ENCODE measurements at regions not wholly inside any gene's neighbourhood (a gene's known extent, or its start where the extent isn't known, plus 50 kb on each side); places are given as distances from the start of the nearest gene placed in this dataset.

GRCh38 chr20:22977047-22977785 is 57.9 kb upstream of the SSTR4 start:
- Histone ChIP-seq H3K4ac (ENCODE audit: low read depth, low read length) (no peak overlapping the region), H3K79me1 (ENCODE audit: low read length) (no peaks in the 10 kb centered on the region), H3K27ac (ENCODE audit: low read depth, low read length) (no peak overlapping the region), H2BK12ac (ENCODE audit: low read length) (no peak overlapping the region), H3K9ac (ENCODE audit: low read length) (no peak overlapping the region), H3K18ac (ENCODE audit: low read length) (no peak overlapping the region), H3K14ac (ENCODE audit: low read length) (no peak overlapping the region), H2AFZ (ENCODE audit: insufficient read depth, low read length, poor library complexity) (no peak overlapping the region), H3K4me1 (ENCODE audit: control insufficient read depth in 1 of 2, insufficient read depth in 2 of 2, low read length in 2 of 2) (no peaks in the 10 kb centered on the region), H3K9me3 (ENCODE audit: insufficient read depth, low read depth, low read length) (peaks cover 2% of the 10 kb centered on the region), H3K36me3 (ENCODE audit: control insufficient read depth in 1 of 2, insufficient read depth in 2 of 2, low read length in 2 of 2) (no peaks in the 10 kb centered on the region), H3K23ac (ENCODE audit: low read length) (no peak overlapping the region), H3K4me3 (ENCODE audit: low read depth, low read length) (no peak overlapping the region), H3K4me2 (ENCODE audit: low read length) (no peak overlapping the region), H4K8ac (ENCODE audit: low read depth, low read length) (no peak overlapping the region), H4K12ac (ENCODE audit: low read depth, low read length) (no peak overlapping the region), H4K91ac (ENCODE audit: low read depth, low read length) (no peak overlapping the region), H2AK5ac (ENCODE audit: low read length) (no peak overlapping the region), H2BK5ac (ENCODE audit: low read depth, low read length, poor library complexity) (no peak overlapping the region), H3K27me3 (ENCODE audit: insufficient read depth, low read length) (no peaks in the 10 kb centered on the region), H2BK120ac (ENCODE audit: insufficient read depth, low read length, poor library complexity) (no peak overlapping the region), H3K79me2 (ENCODE audit: control insufficient read depth, insufficient read depth, low read length, poor library complexity) (no peaks in the 10 kb centered on the region)
- no peak for DNase-seq
- no CpG with 5 or more reads among the region's 4 CpGs for WGBS (ENCODE audit: extremely low coverage, insufficient coverage, insufficient read length)

GRCh38 chr20:22984008-22984407 is 51.1 kb upstream of the SSTR4 start:
- H4K91ac ChIP-seq (ENCODE audit: low read depth, low read length): no peak overlapping the region
- H2BK120ac ChIP-seq (ENCODE audit: insufficient read depth, low read length, poor library complexity): no peak overlapping the region
- no peak overlapping the region for H3K4me3 ChIP-seq (ENCODE audit: low read depth, low read length)
- H3K4me1 ChIP-seq (ENCODE audit: control insufficient read depth in 1 of 2, insufficient read depth in 2 of 2, low read length in 2 of 2): no peaks in the 10 kb centered on the region
- no peaks in the 10 kb centered on the region for H3K9me3 ChIP-seq (ENCODE audit: insufficient read depth, low read depth, low read length)
- no peak overlapping the region for H2BK12ac ChIP-seq (ENCODE audit: low read length)
- H3K4ac ChIP-seq (ENCODE audit: low read depth, low read length): no peak overlapping the region
- H4K12ac ChIP-seq (ENCODE audit: low read depth, low read length): no peak overlapping the region
- no peak for DNase-seq
- H3K79me2 ChIP-seq (ENCODE audit: control insufficient read depth, insufficient read depth, low read length, poor library complexity): no peaks in the 10 kb centered on the region
- H3K4me2 ChIP-seq (ENCODE audit: low read length): no peak overlapping the region
- no peak overlapping the region for H3K9ac ChIP-seq (ENCODE audit: low read length)
- no peak overlapping the region for H3K14ac ChIP-seq (ENCODE audit: low read length)
- no peaks in the 10 kb centered on the region for H3K79me1 ChIP-seq (ENCODE audit: low read length)
- no peak overlapping the region for H2AFZ ChIP-seq (ENCODE audit: insufficient read depth, low read length, poor library complexity)
- no peak overlapping the region for H3K23ac ChIP-seq (ENCODE audit: low read length)
- no peak overlapping the region for H2AK5ac ChIP-seq (ENCODE audit: low read length)
- no peak overlapping the region for H3K18ac ChIP-seq (ENCODE audit: low read length)
- H3K36me3 ChIP-seq (ENCODE audit: control insufficient read depth in 1 of 2, insufficient read depth in 2 of 2, low read length in 2 of 2): no peaks in the 10 kb centered on the region
- WGBS (ENCODE audit: extremely low coverage, insufficient coverage, insufficient read length): no CpG with 5 or more reads among the region's 4 CpGs
- H4K8ac ChIP-seq (ENCODE audit: low read depth, low read length): no peak overlapping the region
- no peaks in the 10 kb centered on the region for H3K27me3 ChIP-seq (ENCODE audit: insufficient read depth, low read length)
- no peak overlapping the region for H2BK5ac ChIP-seq (ENCODE audit: low read depth, low read length, poor library complexity)
- H3K27ac ChIP-seq (ENCODE audit: low read depth, low read length): no peak overlapping the region

DNA sequence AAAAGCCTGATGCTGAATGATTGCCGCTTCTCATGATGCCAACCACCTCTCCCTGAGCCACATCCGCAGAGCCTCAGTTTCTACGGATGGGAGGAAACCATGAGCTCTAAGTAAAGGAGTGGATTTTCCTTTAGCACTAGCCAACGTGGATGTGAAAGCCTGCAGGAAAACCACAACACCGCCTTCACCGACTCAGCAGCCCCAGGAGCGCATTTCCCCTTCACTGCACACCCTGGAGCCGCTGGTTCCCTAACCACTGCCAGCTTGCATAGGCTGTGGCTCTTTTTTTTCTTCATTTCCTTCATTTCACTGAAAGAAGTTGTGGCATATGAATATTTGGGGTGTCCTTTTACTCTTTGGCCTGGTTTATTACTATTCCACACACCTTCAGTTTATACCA is 50.5 kb upstream of the SSTR4 start:
- Histone ChIP-seq H2BK5ac (ENCODE audit: low read depth, low read length, poor library complexity) (no peak overlapping the region), H3K4me1 (ENCODE audit: control insufficient read depth in 1 of 2, insufficient read depth in 2 of 2, low read length in 2 of 2) (no peaks in the 10 kb centered on the region), H3K9me3 (ENCODE audit: insufficient read depth, low read depth, low read length) (no peaks in the 10 kb centered on the region), H3K4me3 (ENCODE audit: low read depth, low read length) (no peak overlapping the region), H3K36me3 (ENCODE audit: control insufficient read depth in 1 of 2, insufficient read depth in 2 of 2, low read length in 2 of 2) (no peaks in the 10 kb centered on the region), H2BK12ac (ENCODE audit: low read length) (no peak overlapping the region), H3K79me2 (ENCODE audit: control insufficient read depth, insufficient read depth, low read length, poor library complexity) (no peaks in the 10 kb centered on the region), H3K9ac (ENCODE audit: low read length) (no peak overlapping the region), H3K14ac (ENCODE audit: low read length) (no peak overlapping the region), H3K27ac (ENCODE audit: low read depth, low read length) (no peak overlapping the region), H2BK120ac (ENCODE audit: insufficient read depth, low read length, poor library complexity) (no peak overlapping the region), H2AFZ (ENCODE audit: insufficient read depth, low read length, poor library complexity) (no peak overlapping the region), H2AK5ac (ENCODE audit: low read length) (no peak overlapping the region), H3K79me1 (ENCODE audit: low read length) (no peaks in the 10 kb centered on the region), H3K27me3 (ENCODE audit: insufficient read depth, low read length) (no peaks in the 10 kb centered on the region), H4K12ac (ENCODE audit: low read depth, low read length) (no peak overlapping the region), H3K4me2 (ENCODE audit: low read length) (no peak overlapping the region), H3K23ac (ENCODE audit: low read length) (no peak overlapping the region), H4K91ac (ENCODE audit: low read depth, low read length) (no peak overlapping the region), H4K8ac (ENCODE audit: low read depth, low read length) (no peak overlapping the region), H3K4ac (ENCODE audit: low read depth, low read length) (no peak overlapping the region), H3K18ac (ENCODE audit: low read length) (no peak overlapping the region)
- no peak for DNase-seq
- WGBS (ENCODE audit: extremely low coverage, insufficient coverage, insufficient read length): no CpG with 5 or more reads among the region's 8 CpGs

GRCh38 chr20:22985239-22985778 is 49.8 kb upstream of the SSTR4 start:
- WGBS (ENCODE audit: extremely low coverage, insufficient coverage, insufficient read length): no CpG with 5 or more reads among the region's 5 CpGs

More at GRCh38 chr20:22985239-22985778, 49.8 kb upstream of the SSTR4 start:
- H2BK5ac ChIP-seq (ENCODE audit: low read depth, low read length, poor library complexity): no peak overlapping the region
- H3K4ac ChIP-seq (ENCODE audit: low read depth, low read length): no peak overlapping the region
- no peak overlapping the region for H3K14ac ChIP-seq (ENCODE audit: low read length)
- H2AFZ ChIP-seq (ENCODE audit: insufficient read depth, low read length, poor library complexity): no peak overlapping the region
- H3K4me1 ChIP-seq (ENCODE audit: control insufficient read depth in 1 of 2, insufficient read depth in 2 of 2, low read length in 2 of 2): no peaks in the 10 kb centered on the region
- H2BK120ac ChIP-seq (ENCODE audit: insufficient read depth, low read length, poor library complexity): no peak overlapping the region
- no peak overlapping the region for H2BK12ac ChIP-seq (ENCODE audit: low read length)
- H3K9ac ChIP-seq (ENCODE audit: low read length): no peak overlapping the region
- H3K27me3 ChIP-seq (ENCODE audit: insufficient read depth, low read length): no peaks in the 10 kb centered on the region
- no peaks in the 10 kb centered on the region for H3K9me3 ChIP-seq (ENCODE audit: insufficient read depth, low read depth, low read length)
- no peak overlapping the region for H4K8ac ChIP-seq (ENCODE audit: low read depth, low read length)
- H4K91ac ChIP-seq (ENCODE audit: low read depth, low read length): no peak overlapping the region
- no peak overlapping the region for H3K18ac ChIP-seq (ENCODE audit: low read length)
- no peak overlapping the region for H3K27ac ChIP-seq (ENCODE audit: low read depth, low read length)
- no peak for DNase-seq
- H3K79me2 ChIP-seq (ENCODE audit: control insufficient read depth, insufficient read depth, low read length, poor library complexity): no peaks in the 10 kb centered on the region
- no peak overlapping the region for H3K4me2 ChIP-seq (ENCODE audit: low read length)
- no peaks in the 10 kb centered on the region for H3K79me1 ChIP-seq (ENCODE audit: low read length)
- no peaks in the 10 kb centered on the region for H3K36me3 ChIP-seq (ENCODE audit: control insufficient read depth in 1 of 2, insufficient read depth in 2 of 2, low read length in 2 of 2)
- no peak overlapping the region for H4K12ac ChIP-seq (ENCODE audit: low read depth, low read length)
- no peak overlapping the region for H2AK5ac ChIP-seq (ENCODE audit: low read length)
- H3K4me3 ChIP-seq (ENCODE audit: low read depth, low read length): no peak overlapping the region
- no peak overlapping the region for H3K23ac ChIP-seq (ENCODE audit: low read length)
